ENCODE measurements at regions not wholly inside any gene's neighbourhood (a gene's known extent, or its start where the extent isn't known, plus 50 kb on each side); places are given as distances from the start of the nearest gene placed in this dataset.

- no peaks in the 10 kb centered on the region for H3K9me3 ChIP-seq (ENCODE audit: control insufficient read depth, insufficient read depth, low read length)
- H3K27ac ChIP-seq (ENCODE audit: low read depth, low read length) = no peak overlapping the region
- POLR2A ChIA-PET = no interaction called here
- no peak for TF ChIP-seq CTCF (IDR thresholded peaks at IDR 0.05; ENCODE audit: low read depth, low read length)
- no peak for DNase-seq (ENCODE audit: low read depth, low spot score)
- H3K4me3 ChIP-seq (ENCODE audit: low read depth, low read length) = no peak overlapping the region
- CTCF ChIA-PET = no interaction called here
- no peaks in the 10 kb centered on the region for H3K27me3 ChIP-seq (ENCODE audit: control insufficient read depth, insufficient read depth, low read length)
Observed at GRCh38 chr12:84247931-84248330, 664.7 kb downstream of the SLC6A15 start.

GRCh38 chr12:84243686-84244085 is 668.9 kb downstream of the SLC6A15 start:
- Histone ChIP-seq H3K27ac (ENCODE audit: low read depth, low read length) (no peak overlapping the region), H3K9me3 (ENCODE audit: control insufficient read depth, insufficient read depth, low read length) (no peaks in the 10 kb centered on the region), H3K4me3 (ENCODE audit: low read depth, low read length) (no peak overlapping the region), H3K27me3 (ENCODE audit: control insufficient read depth, insufficient read depth, low read length) (no peaks in the 10 kb centered on the region)
- DNase-seq (ENCODE audit: low read depth, low spot score) = no peak
- ChIA-PET CTCF (interaction anchor here (0.6 kb wide), 1 partner anchor 153 kb away, joined by 3 read pairs; no protein-coding TSS in a partner anchor), POLR2A (no interaction called here)
- TF ChIP-seq CTCF (IDR thresholded peaks at IDR 0.05; ENCODE audit: low read depth, low read length) = no peak

GRCh38 chr12:84222841-84223240 is 689.8 kb downstream of the SLC6A15 start:
- DNase-seq (ENCODE audit: low read depth, low spot score) = no peak
- POLR2A ChIA-PET = no interaction called here
- TF ChIP-seq CTCF (IDR thresholded peaks at IDR 0.05; ENCODE audit: low read depth, low read length) = no peak
- Histone ChIP-seq H3K27me3 (ENCODE audit: control insufficient read depth, insufficient read depth, low read length) (no peaks in the 10 kb centered on the region), H3K9me3 (ENCODE audit: control insufficient read depth, insufficient read depth, low read length) (no peaks in the 10 kb centered on the region), H3K4me3 (ENCODE audit: low read depth, low read length) (no peak overlapping the region), H3K27ac (ENCODE audit: low read depth, low read length) (no peak overlapping the region)
- CTCF ChIA-PET = no interaction called here

GRCh38 chr12:84218406-84218805 is 694.2 kb downstream of the SLC6A15 start:
- Histone ChIP-seq H3K9me3 (ENCODE audit: control insufficient read depth, insufficient read depth, low read length) (no peaks in the 10 kb centered on the region), H3K4me3 (ENCODE audit: low read depth, low read length) (no peak overlapping the region), H3K27me3 (ENCODE audit: control insufficient read depth, insufficient read depth, low read length) (no peaks in the 10 kb centered on the region), H3K27ac (ENCODE audit: low read depth, low read length) (no peak overlapping the region)
- no peak for DNase-seq (ENCODE audit: low read depth, low spot score)
- TF ChIP-seq CTCF (IDR thresholded peaks at IDR 0.05; ENCODE audit: low read depth, low read length) = no peak
- ChIA-PET CTCF (no interaction called here), POLR2A (no interaction called here)

- Histone ChIP-seq H3K27me3 (ENCODE audit: control insufficient read depth, insufficient read depth, low read length) (no peaks in the 10 kb centered on the region), H3K9me3 (ENCODE audit: control insufficient read depth, insufficient read depth, low read length) (no peaks in the 10 kb centered on the region), H3K4me3 (ENCODE audit: low read depth, low read length) (no peak overlapping the region), H3K27ac (ENCODE audit: low read depth, low read length) (no peak overlapping the region)
- DNase-seq (ENCODE audit: low read depth, low spot score) = no peak
- ChIA-PET POLR2A (no interaction called here), CTCF (no interaction called here)
- TF ChIP-seq CTCF (IDR thresholded peaks at IDR 0.05; ENCODE audit: low read depth, low read length) = no peak
Observed at GRCh38 chr12:84201976-84202375, 710.6 kb downstream of the SLC6A15 start.

All from AG04450 (cell line).